ENCODE measurements at regions not wholly inside any gene's neighbourhood (a gene's known extent, or its start where the extent isn't known, plus 50 kb on each side); places are given as distances from the start of the nearest gene placed in this dataset.

- Mint-ChIP-seq H3K36me3 (ENCODE audit: insufficient read depth) (no peaks in the 10 kb centered on the region), H3K9me3 (no peaks in the 10 kb centered on the region), H3K4me1 (ENCODE audit: low read depth) (no peaks in the 10 kb centered on the region), H3K4me3 (no peak overlapping the region), H3K27me3 (ENCODE audit: low read depth) (no peaks in the 10 kb centered on the region)
- no peak for ATAC-seq
- no peak for DNase-seq
These were observed 377.0 kb upstream of the ACTBL2 start for GRCh38 chr5:57859626-57860025.

- H3K4me3 Mint-ChIP-seq = no peak overlapping the region
These were observed 376.3 kb upstream of the ACTBL2 start for GRCh38 chr5:57858905-57859304.

GRCh38 chr5:57857696-57858095, 375.1 kb upstream of the ACTBL2 start:
- no peaks in the 10 kb centered on the region for H3K4me1 Mint-ChIP-seq (ENCODE audit: low read depth)
- no peak for DNase-seq
- H3K4me3 Mint-ChIP-seq = no peak overlapping the region
- no peak for ATAC-seq
- H3K9me3 Mint-ChIP-seq = no peaks in the 10 kb centered on the region
- no peaks in the 10 kb centered on the region for H3K36me3 Mint-ChIP-seq (ENCODE audit: insufficient read depth)
- H3K27me3 Mint-ChIP-seq (ENCODE audit: low read depth) = no peaks in the 10 kb centered on the region

More at GRCh38 chr5:57858905-57859304, 376.3 kb upstream of the ACTBL2 start:
- ATAC-seq (no peak), DNase-seq (no peak)
- no peaks in the 10 kb centered on the region for H3K4me1 Mint-ChIP-seq (ENCODE audit: low read depth)
- no peaks in the 10 kb centered on the region for H3K27me3 Mint-ChIP-seq (ENCODE audit: low read depth)
- no peaks in the 10 kb centered on the region for H3K9me3 Mint-ChIP-seq
- no peaks in the 10 kb centered on the region for H3K36me3 Mint-ChIP-seq (ENCODE audit: insufficient read depth)

- no peak for ATAC-seq
- Mint-ChIP-seq H3K36me3 (ENCODE audit: insufficient read depth) (no peaks in the 10 kb centered on the region), H3K4me1 (ENCODE audit: low read depth) (no peaks in the 10 kb centered on the region), H3K4me3 (no peak overlapping the region), H3K9me3 (no peaks in the 10 kb centered on the region), H3K27me3 (ENCODE audit: low read depth) (no peaks in the 10 kb centered on the region)
- DNase-seq = no peak
These were observed 373.2 kb upstream of the ACTBL2 start for GRCh38 chr5:57855831-57856230.

- H3K27me3 Mint-ChIP-seq (ENCODE audit: low read depth) = no peaks in the 10 kb centered on the region
These were observed 371.5 kb upstream of the ACTBL2 start for GRCh38 chr5:57853929-57854697.

GRCh38 chr5:57850109-57850508, 367.5 kb upstream of the ACTBL2 start:
- H3K27me3 Mint-ChIP-seq (ENCODE audit: low read depth) = peaks cover 5% of the 10 kb centered on the region
- H3K4me1 Mint-ChIP-seq (ENCODE audit: low read depth) = no peaks in the 10 kb centered on the region
- DNase-seq (no peak), ATAC-seq (no peak)
- H3K4me3 Mint-ChIP-seq = no peak overlapping the region
- H3K36me3 Mint-ChIP-seq (ENCODE audit: insufficient read depth) = no peaks in the 10 kb centered on the region
- H3K9me3 Mint-ChIP-seq = no peaks in the 10 kb centered on the region

More at GRCh38 chr5:57853929-57854697, 371.5 kb upstream of the ACTBL2 start:
- ATAC-seq = no peak
- Mint-ChIP-seq H3K9me3 (no peaks in the 10 kb centered on the region), H3K4me3 (no peak overlapping the region), H3K36me3 (ENCODE audit: insufficient read depth) (no peaks in the 10 kb centered on the region), H3K4me1 (ENCODE audit: low read depth) (no peaks in the 10 kb centered on the region)
- no peak for DNase-seq

GRCh38 chr5:57845025-57845424, 362.4 kb upstream of the ACTBL2 start:
- H3K27me3 Mint-ChIP-seq (ENCODE audit: low read depth) = peaks cover 6% of the 10 kb centered on the region
- no peaks in the 10 kb centered on the region for H3K4me1 Mint-ChIP-seq (ENCODE audit: low read depth)
- no peak overlapping the region for H3K4me3 Mint-ChIP-seq
- H3K36me3 Mint-ChIP-seq (ENCODE audit: insufficient read depth) = no peaks in the 10 kb centered on the region
- H3K9me3 Mint-ChIP-seq = no peaks in the 10 kb centered on the region
- ATAC-seq = no peak
- no peak for DNase-seq

- no peaks in the 10 kb centered on the region for H3K4me1 Mint-ChIP-seq (ENCODE audit: low read depth)
- peaks cover 6% of the 10 kb centered on the region for H3K27me3 Mint-ChIP-seq (ENCODE audit: low read depth)
- H3K9me3 Mint-ChIP-seq = no peaks in the 10 kb centered on the region
- no peaks in the 10 kb centered on the region for H3K36me3 Mint-ChIP-seq (ENCODE audit: insufficient read depth)
- ATAC-seq (no peak), DNase-seq (no peak)
- H3K4me3 Mint-ChIP-seq = no peak overlapping the region
These were observed 361.8 kb upstream of the ACTBL2 start for GRCh38 chr5:57844410-57844809.

GRCh38 chr5:57843059-57843367, 360.4 kb upstream of the ACTBL2 start:
- H3K4me3 Mint-ChIP-seq = no peak overlapping the region

GRCh38 chr5:57842364-57843058, 359.9 kb upstream of the ACTBL2 start:
- H3K4me3 Mint-ChIP-seq = no peak overlapping the region
- H3K4me1 Mint-ChIP-seq (ENCODE audit: low read depth) = no peaks in the 10 kb centered on the region
- H3K9me3 Mint-ChIP-seq = no peaks in the 10 kb centered on the region
- DNase-seq (no peak), ATAC-seq (no peak)
- H3K27me3 Mint-ChIP-seq (ENCODE audit: low read depth) = peaks cover 2% of the 10 kb centered on the region
- H3K36me3 Mint-ChIP-seq (ENCODE audit: insufficient read depth) = no peaks in the 10 kb centered on the region

More at GRCh38 chr5:57843059-57843367, 360.4 kb upstream of the ACTBL2 start:
- H3K36me3 Mint-ChIP-seq (ENCODE audit: insufficient read depth) = no peaks in the 10 kb centered on the region
- H3K4me1 Mint-ChIP-seq (ENCODE audit: low read depth) = no peaks in the 10 kb centered on the region
- no peaks in the 10 kb centered on the region for H3K9me3 Mint-ChIP-seq
- H3K27me3 Mint-ChIP-seq (ENCODE audit: low read depth) = peaks cover 6% of the 10 kb centered on the region
- DNase-seq (no peak), ATAC-seq (no peak)

GRCh38 chr5:57841676-57842363, 359.2 kb upstream of the ACTBL2 start:
- Mint-ChIP-seq H3K36me3 (ENCODE audit: insufficient read depth) (no peaks in the 10 kb centered on the region), H3K27me3 (ENCODE audit: low read depth) (peaks cover 2% of the 10 kb centered on the region), H3K9me3 (no peaks in the 10 kb centered on the region), H3K4me3 (no peak overlapping the region), H3K4me1 (ENCODE audit: low read depth) (no peaks in the 10 kb centered on the region)
- ATAC-seq = no peak
- DNase-seq = no peak

GRCh38 chr5:57839437-57840079, 356.9 kb upstream of the ACTBL2 start:
- no peak for ATAC-seq
- no peaks in the 10 kb centered on the region for H3K9me3 Mint-ChIP-seq

GRCh38 chr5:57839025-57839424, 356.4 kb upstream of the ACTBL2 start:
- Mint-ChIP-seq H3K4me3 (no peak overlapping the region), H3K36me3 (ENCODE audit: insufficient read depth) (no peaks in the 10 kb centered on the region), H3K9me3 (no peaks in the 10 kb centered on the region), H3K4me1 (ENCODE audit: low read depth) (no peaks in the 10 kb centered on the region), H3K27me3 (ENCODE audit: low read depth) (no peaks in the 10 kb centered on the region)
- DNase-seq = no peak
- no peak for ATAC-seq

More at GRCh38 chr5:57839437-57840079, 356.9 kb upstream of the ACTBL2 start:
- no peak for DNase-seq
- H3K27me3 Mint-ChIP-seq (ENCODE audit: low read depth) = no peaks in the 10 kb centered on the region
- no peak overlapping the region for H3K4me3 Mint-ChIP-seq
- H3K4me1 Mint-ChIP-seq (ENCODE audit: low read depth) = no peaks in the 10 kb centered on the region
- H3K36me3 Mint-ChIP-seq (ENCODE audit: insufficient read depth) = no peaks in the 10 kb centered on the region

GRCh38 chr5:57836921-57837320, 354.3 kb upstream of the ACTBL2 start:
- no peak for ATAC-seq

More at GRCh38 chr5:57836921-57837320, 354.3 kb upstream of the ACTBL2 start:
- no peak for DNase-seq
- Mint-ChIP-seq H3K4me1 (ENCODE audit: low read depth) (no peaks in the 10 kb centered on the region), H3K36me3 (ENCODE audit: insufficient read depth) (no peaks in the 10 kb centered on the region), H3K27me3 (ENCODE audit: low read depth) (no peaks in the 10 kb centered on the region), H3K9me3 (no peaks in the 10 kb centered on the region), H3K4me3 (no peak overlapping the region)
